PC-9 (cell line): ENCODE measurements at regions not wholly inside any gene's neighbourhood (a gene's known extent, or its start where the extent isn't known, plus 50 kb on each side); places are given as distances from the start of the nearest gene placed in this dataset.

ENCODE experiments used
- EZH2 ChIP-seq: fragments of 200-600 bp; sonication (generic); IDR thresholded peaks from 2 replicates; pipeline ENCODE4 v1.8.0; 2017; ENCODE audit warnings: antibody characterized with exemption, low read depth
- TF ChIP-seq, protein P1 (sequence below): fragments of 200-600 bp; sonication (generic); conservative IDR thresholded peaks from 2 replicates; pipeline ENCODE4 v1.6.1; 2017; ENCODE audit warnings: mixed run types, antibody characterized with exemption, mild to moderate bottlenecking, moderate library complexity

DNA sequence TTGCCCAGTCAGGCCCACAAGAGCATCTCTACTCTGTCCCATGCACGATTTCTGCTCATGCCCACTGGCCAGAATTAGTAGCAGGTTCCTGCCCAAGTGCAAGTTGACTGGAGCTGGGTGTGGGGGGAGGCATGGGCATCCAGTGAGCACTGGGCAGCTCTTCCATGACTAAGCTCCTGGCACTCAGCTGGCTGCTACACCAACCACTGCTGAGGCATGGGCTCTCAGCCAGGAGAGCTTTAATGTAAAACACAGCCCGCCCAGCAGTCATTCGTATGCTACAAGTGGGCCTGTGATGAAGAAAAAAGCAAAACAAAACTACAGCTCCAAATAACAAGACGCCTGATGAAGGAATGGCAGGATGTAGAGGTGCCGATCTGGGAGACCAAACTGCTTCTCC lies 335.4 kb upstream of the PFKP start:
- TF ChIP-seq, protein P1, sequence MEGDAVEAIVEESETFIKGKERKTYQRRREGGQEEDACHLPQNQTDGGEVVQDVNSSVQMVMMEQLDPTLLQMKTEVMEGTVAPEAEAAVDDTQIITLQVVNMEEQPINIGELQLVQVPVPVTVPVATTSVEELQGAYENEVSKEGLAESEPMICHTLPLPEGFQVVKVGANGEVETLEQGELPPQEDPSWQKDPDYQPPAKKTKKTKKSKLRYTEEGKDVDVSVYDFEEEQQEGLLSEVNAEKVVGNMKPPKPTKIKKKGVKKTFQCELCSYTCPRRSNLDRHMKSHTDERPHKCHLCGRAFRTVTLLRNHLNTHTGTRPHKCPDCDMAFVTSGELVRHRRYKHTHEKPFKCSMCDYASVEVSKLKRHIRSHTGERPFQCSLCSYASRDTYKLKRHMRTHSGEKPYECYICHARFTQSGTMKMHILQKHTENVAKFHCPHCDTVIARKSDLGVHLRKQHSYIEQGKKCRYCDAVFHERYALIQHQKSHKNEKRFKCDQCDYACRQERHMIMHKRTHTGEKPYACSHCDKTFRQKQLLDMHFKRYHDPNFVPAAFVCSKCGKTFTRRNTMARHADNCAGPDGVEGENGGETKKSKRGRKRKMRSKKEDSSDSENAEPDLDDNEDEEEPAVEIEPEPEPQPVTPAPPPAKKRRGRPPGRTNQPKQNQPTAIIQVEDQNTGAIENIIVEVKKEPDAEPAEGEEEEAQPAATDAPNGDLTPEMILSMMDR = no peak
- no peak for TF ChIP-seq EZH2
